HUES64 (cell line): ENCODE measurements at regions not wholly inside any gene's neighbourhood (a gene's known extent, or its start where the extent isn't known, plus 50 kb on each side); places are given as distances from the start of the nearest gene placed in this dataset.

Experiments used
- H3K27ac ChIP-seq: 2 replicates; pipeline ENCODE4 v1.7.0; 2013; ENCODE audit warnings: low read depth, low read length, inconsistent platforms
- H3K27me3 ChIP-seq: 2 replicates; pipeline ENCODE4 v1.6.1; 2013; ENCODE audit warnings: mild to moderate bottlenecking, low read length; ENCODE audit not compliant: insufficient read depth
- H3K36me3 ChIP-seq: 2 replicates; pipeline ENCODE4 v1.6.1; 2013; ENCODE audit warnings: mild to moderate bottlenecking, low read length; ENCODE audit not compliant: insufficient read depth
- H3K4me1 ChIP-seq: 2 replicates; pipeline ENCODE4 v1.6.1; 2013; ENCODE audit warnings: mild to moderate bottlenecking, low read length, moderate library complexity; ENCODE audit not compliant: insufficient read depth
- H3K4me3 ChIP-seq: 2 replicates; pipeline ENCODE4 v1.5.1; 2013; ENCODE audit warnings: mild to moderate bottlenecking, low read length, moderate library complexity
- H3K9ac ChIP-seq: 2 replicates; pipeline ENCODE4 v1.6.1; 2013; ENCODE audit warnings: mild to moderate bottlenecking, low read depth, low read length
- H3K9me3 ChIP-seq: 2 replicates; pipeline ENCODE4 v1.6.1; 2013; ENCODE audit warnings: low read depth, low read length; ENCODE audit not compliant: insufficient read depth
- WGBS: fragments of 150-250, 120-280 bp; methylation state at CpG from one replicate; pipeline ENCODE4 v1.1.7; 2013; ENCODE audit warnings: missing lambda C conversion rate; 5-methylcytosine and 5-hydroxymethylcytosine counted together

GRCh38 chr16:51696376-51696775 lies 545.3 kb upstream of the SALL1 start:
- no peaks in the 10 kb centered on the region for H3K27me3 ChIP-seq
- no peaks in the 10 kb centered on the region for H3K4me1 ChIP-seq
- H3K9me3 ChIP-seq: peaks cover 16% of the 10 kb centered on the region
- no peaks in the 10 kb centered on the region for H3K36me3 ChIP-seq
- no peak overlapping the region for H3K27ac ChIP-seq
- WGBS: 91% methylated on average over 3 of the region's 3 CpGs
- H3K9ac ChIP-seq: no peak overlapping the region
- H3K4me3 ChIP-seq: no peak overlapping the region

GRCh38 chr16:51691109-51691508 lies 540.0 kb upstream of the SALL1 start:
- H3K27ac ChIP-seq: no peak overlapping the region
- peaks cover 22% of the 10 kb centered on the region for H3K9me3 ChIP-seq
- no peaks in the 10 kb centered on the region for H3K4me1 ChIP-seq
- WGBS: 97% methylated on average over 4 of the region's 4 CpGs
- H3K36me3 ChIP-seq: no peaks in the 10 kb centered on the region
- H3K27me3 ChIP-seq: no peaks in the 10 kb centered on the region
- no peak overlapping the region for H3K9ac ChIP-seq
- H3K4me3 ChIP-seq: no peak overlapping the region

- Histone ChIP-seq H3K36me3 (no peaks in the 10 kb centered on the region), H3K27me3 (no peaks in the 10 kb centered on the region), H3K4me1 (peaks cover 17% of the 10 kb centered on the region), H3K27ac (no peak overlapping the region), H3K4me3 (no peak overlapping the region), H3K9me3 (no peaks in the 10 kb centered on the region), H3K9ac (no peak overlapping the region)
- 94% methylated on average over 2 of the region's 2 CpGs for WGBS
These were observed 534.4 kb upstream of the SALL1 start for GRCh38 chr16:51685498-51685897.

- Histone ChIP-seq H3K4me3 (no peak overlapping the region), H3K36me3 (no peaks in the 10 kb centered on the region), H3K27me3 (no peaks in the 10 kb centered on the region), H3K27ac (no peak overlapping the region), H3K4me1 (peaks cover 17% of the 10 kb centered on the region), H3K9ac (no peak overlapping the region), H3K9me3 (no peaks in the 10 kb centered on the region)
- WGBS: 71% methylated on average over 1 of the region's 1 CpG
These were observed 532.8 kb upstream of the SALL1 start for GRCh38 chr16:51683882-51684281.

GRCh38 chr16:51682905-51683304 lies 531.8 kb upstream of the SALL1 start:
- H3K27me3 ChIP-seq: no peaks in the 10 kb centered on the region
- H3K4me1 ChIP-seq: peaks cover 17% of the 10 kb centered on the region
- H3K4me3 ChIP-seq: no peak overlapping the region
- H3K27ac ChIP-seq: no peak overlapping the region
- H3K9me3 ChIP-seq: no peaks in the 10 kb centered on the region
- WGBS: 59% methylated on average over 3 of the region's 3 CpGs
- H3K9ac ChIP-seq: no peak overlapping the region
- H3K36me3 ChIP-seq: no peaks in the 10 kb centered on the region

GRCh38 chr16:51674615-51675014 lies 523.5 kb upstream of the SALL1 start:
- WGBS: 92% methylated on average over 4 of the region's 4 CpGs

GRCh38 chr16:51670527-51670926 lies 519.5 kb upstream of the SALL1 start:
- H3K36me3 ChIP-seq: no peaks in the 10 kb centered on the region
- no peak overlapping the region for H3K4me3 ChIP-seq
- H3K4me1 ChIP-seq: peaks cover 37% of the 10 kb centered on the region
- no peaks in the 10 kb centered on the region for H3K9me3 ChIP-seq
- no peaks in the 10 kb centered on the region for H3K27me3 ChIP-seq
- no peak overlapping the region for H3K9ac ChIP-seq
- no peak overlapping the region for H3K27ac ChIP-seq
- WGBS: 83% methylated on average over 3 of the region's 3 CpGs

More at GRCh38 chr16:51674615-51675014, 523.5 kb upstream of the SALL1 start:
- H3K4me1 ChIP-seq: peaks cover 7% of the 10 kb centered on the region; the same call in 1 of the 2 replicates
- H3K36me3 ChIP-seq: no peaks in the 10 kb centered on the region
- H3K27me3 ChIP-seq: no peaks in the 10 kb centered on the region
- H3K9me3 ChIP-seq: no peaks in the 10 kb centered on the region
- H3K27ac ChIP-seq: no peak overlapping the region
- H3K9ac ChIP-seq: no peak overlapping the region
- no peak overlapping the region for H3K4me3 ChIP-seq

GRCh38 chr16:51666821-51667220 lies 515.8 kb upstream of the SALL1 start:
- Histone ChIP-seq H3K9me3 (no peaks in the 10 kb centered on the region), H3K27me3 (no peaks in the 10 kb centered on the region), H3K4me3 (no peak overlapping the region), H3K4me1 (peaks cover 37% of the 10 kb centered on the region), H3K9ac (no peak overlapping the region), H3K36me3 (no peaks in the 10 kb centered on the region), H3K27ac (no peak overlapping the region)
- WGBS: 87% methylated on average over 6 of the region's 6 CpGs

- Histone ChIP-seq H3K27me3 (no peaks in the 10 kb centered on the region), H3K4me3 (no peak overlapping the region), H3K4me1 (peaks cover 37% of the 10 kb centered on the region), H3K9me3 (no peaks in the 10 kb centered on the region), H3K27ac (no peak overlapping the region), H3K9ac (no peak overlapping the region), H3K36me3 (no peaks in the 10 kb centered on the region)
- 85% methylated on average over 6 of the region's 6 CpGs for WGBS
These were observed 515.0 kb upstream of the SALL1 start for GRCh38 chr16:51666074-51666473.

GRCh38 chr16:51665436-51665998 lies 514.4 kb upstream of the SALL1 start:
- H3K36me3 ChIP-seq: no peaks in the 10 kb centered on the region
- H3K27ac ChIP-seq: no peak overlapping the region
- H3K4me3 ChIP-seq: no peak overlapping the region
- H3K9ac ChIP-seq: no peak overlapping the region
- WGBS: 83% methylated on average over 7 of the region's 7 CpGs
- H3K4me1 ChIP-seq: peaks cover 37% of the 10 kb centered on the region
- H3K27me3 ChIP-seq: no peaks in the 10 kb centered on the region
- H3K9me3 ChIP-seq: no peaks in the 10 kb centered on the region

- 96% methylated on average over 8 of the region's 8 CpGs for WGBS
These were observed 507.5 kb upstream of the SALL1 start for GRCh38 chr16:51658531-51658930.

GRCh38 chr16:51657848-51658247 lies 506.8 kb upstream of the SALL1 start:
- no peaks in the 10 kb centered on the region for H3K27me3 ChIP-seq
- H3K4me3 ChIP-seq: no peak overlapping the region
- H3K4me1 ChIP-seq: no peaks in the 10 kb centered on the region
- 88% methylated on average over 4 of the region's 4 CpGs for WGBS
- no peak overlapping the region for H3K27ac ChIP-seq
- no peaks in the 10 kb centered on the region; the same call in 1 of the 2 replicates for H3K9me3 ChIP-seq
- H3K36me3 ChIP-seq: no peaks in the 10 kb centered on the region
- H3K9ac ChIP-seq: no peak overlapping the region

More at GRCh38 chr16:51658531-51658930, 507.5 kb upstream of the SALL1 start:
- H3K9ac ChIP-seq: no peak overlapping the region
- H3K9me3 ChIP-seq: no peaks in the 10 kb centered on the region; the same call in 1 of the 2 replicates
- no peaks in the 10 kb centered on the region for H3K4me1 ChIP-seq
- H3K4me3 ChIP-seq: no peak overlapping the region
- H3K27ac ChIP-seq: no peak overlapping the region
- H3K27me3 ChIP-seq: no peaks in the 10 kb centered on the region
- no peaks in the 10 kb centered on the region for H3K36me3 ChIP-seq
